Liver (tissue), 7 donors: ENCODE measurements at regions not wholly inside any gene's neighbourhood (a gene's known extent, or its start where the extent isn't known, plus 50 kb on each side); places are given as distances from the start of the nearest gene placed in this dataset.

ENCODE experiments used
- DNase-seq: peaks from one replicate; pipeline ENCODE4 v3.0.0-alpha.2; 2017; ENCODE audit warnings: low spot score
- H3K27ac ChIP-seq, 2 donors: one replicate each; pipeline ENCODE4 v1.7.0; 2013; ENCODE audit warnings: inconsistent platforms in 2 of 2, low read length in 2 of 2, control low read depth in 1 of 2, low read depth in 1 of 2, mild to moderate bottlenecking in 1 of 2
- H3K27me3 ChIP-seq, 4 donors: one replicate each; pipeline versions ENCODE4 v1.6.1 to v1.7.0; 2013; ENCODE audit warnings: low read length in 3 of 4, inconsistent platforms in 1 of 4, mild to moderate bottlenecking in 1 of 4, moderate library complexity in 1 of 4; ENCODE audit not compliant: control insufficient read depth in 4 of 4, insufficient read depth in 4 of 4
- H3K36me3 ChIP-seq, 4 donors: one replicate each; pipeline versions ENCODE4 v1.6.1 to v1.7.0; 2013; ENCODE audit warnings: low read length in 3 of 4, mild to moderate bottlenecking in 3 of 4, low read depth in 1 of 4, moderate library complexity in 1 of 4; ENCODE audit not compliant: control insufficient read depth in 4 of 4, insufficient read depth in 3 of 4
- H3K4me1 ChIP-seq, 4 donors: one replicate each; pipeline versions ENCODE4 v1.6.1 to v1.7.0; 2013; ENCODE audit warnings: low read length in 3 of 4, mild to moderate bottlenecking in 3 of 4, moderate library complexity in 1 of 4; ENCODE audit not compliant: control insufficient read depth in 4 of 4, insufficient read depth in 4 of 4
- H3K4me3 ChIP-seq, 3 donors: one replicate each; pipeline versions ENCODE4 v1.6.1 to v1.7.0; 2013; ENCODE audit warnings: low read length in 3 of 3, control low read depth in 1 of 3, low read depth in 1 of 3, mild to moderate bottlenecking in 1 of 3
- H3K9ac ChIP-seq, 2 donors: one replicate each; pipeline ENCODE4 v1.7.0; 2013; ENCODE audit warnings: low read length in 2 of 2, mild to moderate bottlenecking in 2 of 2, moderate library complexity in 2 of 2, control low read depth in 1 of 2, low read depth in 1 of 2
- H3K9me3 ChIP-seq, 4 donors: one replicate each; pipeline versions ENCODE4 v1.6.1 to v1.7.0; 2013; ENCODE audit warnings: low read length in 3 of 4; ENCODE audit not compliant: control insufficient read depth in 4 of 4
- ATF3 ChIP-seq: IDR thresholded peaks from 2 replicates; pipeline ENCODE4 v1.6.1; 2016; ENCODE audit warnings: antibody characterized with exemption
- FOXA1 ChIP-seq: IDR thresholded peaks from 2 replicates; pipeline ENCODE4 v1.6.1; 2016; ENCODE audit warnings: antibody characterized with exemption
- GABPA ChIP-seq, 2 donors: IDR thresholded peaks in 1 of 2; conservative IDR thresholded peaks in 1 of 2; 2 replicates each; pipeline ENCODE4 v1.6.1; 2016; ENCODE audit warnings: antibody characterized with exemption in 2 of 2, mild to moderate bottlenecking in 1 of 2, moderate library complexity in 1 of 2
- HNF4A ChIP-seq, 2 donors: conservative IDR thresholded peaks; 2 replicates each; pipeline ENCODE4 v1.6.1; 2016; ENCODE audit warnings: antibody characterized with exemption in 2 of 2, mild to moderate bottlenecking in 2 of 2
- HNF4G ChIP-seq: IDR thresholded peaks from 2 replicates; pipeline ENCODE4 v1.6.1; 2016; ENCODE audit warnings: antibody characterized with exemption
- MAX ChIP-seq: IDR thresholded peaks from 2 replicates; pipeline ENCODE4 v1.6.1; 2016; ENCODE audit warnings: antibody characterized with exemption
- REST ChIP-seq: IDR thresholded peaks from 2 replicates; pipeline ENCODE4 v1.6.1; 2016; ENCODE audit warnings: antibody characterized with exemption, mild to moderate bottlenecking
- RXRA ChIP-seq, 2 donors: IDR thresholded peaks; 2 replicates each; pipeline ENCODE4 v1.6.1; 2017 to 2018; ENCODE audit warnings: antibody characterized with exemption in 2 of 2, mild to moderate bottlenecking in 1 of 2
- SP1 ChIP-seq: IDR thresholded peaks from 2 replicates; pipeline ENCODE4 v1.6.1; 2018; ENCODE audit warnings: antibody characterized with exemption, mild to moderate bottlenecking
- TAF1 ChIP-seq: conservative IDR thresholded peaks from 2 replicates; pipeline ENCODE4 v1.6.1; 2016; ENCODE audit warnings: antibody characterized with exemption, mild to moderate bottlenecking
- YY1 ChIP-seq: IDR thresholded peaks from 2 replicates; pipeline ENCODE4 v1.6.1; 2016; ENCODE audit warnings: antibody characterized with exemption, mild to moderate bottlenecking
- WGBS: extraction: QIAGEN DNeasy Blood & Tissue Kit; methylation state at CpG from one replicate; pipeline ENCODE4 v1.1.7; 2013; 5-methylcytosine and 5-hydroxymethylcytosine counted together
- TF ChIP-seq, protein P1 (sequence below): IDR thresholded peaks from 2 replicates; pipeline ENCODE4 v1.6.1; 2016; ENCODE audit warnings: antibody characterized with exemption
- donor health status: healthy.
- donor health status: healthy.
- donor health status: healthy.
- donor health status: healthy.

GRCh38 chr13:73599232-73600128 lies 534.7 kb downstream of the KLF12 start:
- DNase-seq = no peak
- H3K9ac ChIP-seq = no peak overlapping the region
- 91% methylated on average over 9 of the region's 9 CpGs for WGBS
- no peaks in the 10 kb centered on the region for H3K27me3 ChIP-seq
- H3K9me3 ChIP-seq = peaks cover 0 to 2% (median 0%) of the 10 kb centered on the region in 4 donors
- H3K27ac ChIP-seq = no peak overlapping the region
- H3K4me3 ChIP-seq = no peak overlapping the region
- peaks cover 0 to 1% (median 0%) of the 10 kb centered on the region in 4 donors for H3K4me1 ChIP-seq
- no peaks in the 10 kb centered on the region for H3K36me3 ChIP-seq
- TF ChIP-seq GABPA (IDR thresholded peaks at IDR 0.05 in 1 of 2, conservative IDR thresholded peaks at IDR 0.05 in 1 of 2) = no peak

DNA sequence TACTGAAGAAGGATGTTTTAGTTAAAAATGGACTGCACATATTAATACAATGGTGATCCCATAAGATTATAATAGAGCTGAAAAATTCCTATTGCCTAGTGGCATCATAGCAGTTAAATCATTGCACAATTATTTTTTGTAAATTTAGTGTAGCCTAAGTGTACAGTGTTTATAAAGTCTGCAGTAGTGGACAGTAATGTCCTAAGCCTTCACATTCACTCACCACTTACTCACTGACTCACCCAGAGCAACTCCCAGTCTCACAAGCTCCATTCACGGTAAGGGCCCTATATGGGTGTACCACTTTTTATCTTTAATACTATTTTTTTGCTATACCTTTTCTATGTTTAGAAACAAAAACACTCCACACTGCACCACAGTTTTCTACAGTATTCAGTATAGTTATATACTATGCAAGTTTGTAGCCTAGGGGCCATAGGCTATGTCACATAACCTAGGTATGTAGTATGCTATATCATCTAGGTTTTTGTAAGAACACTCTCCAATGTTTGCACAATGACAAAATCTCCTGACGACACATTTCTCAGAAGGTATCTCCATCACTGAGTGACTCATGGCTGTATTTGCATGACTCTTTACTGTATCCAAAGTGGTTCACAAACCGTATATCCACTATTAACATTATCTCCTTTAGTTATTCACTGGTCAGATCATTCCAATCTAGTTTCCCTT lies 536.0 kb downstream of the KLF12 start:
- no peak for TF ChIP-seq SP1
- TF ChIP-seq HNF4G = no peak
- no peak for TF ChIP-seq YY1
- TF ChIP-seq GABPA (IDR thresholded peaks at IDR 0.05 in 1 of 2, conservative IDR thresholded peaks at IDR 0.05 in 1 of 2) = no peak
- no peak for TF ChIP-seq TAF1
- no peak for TF ChIP-seq MAX
- DNase-seq = no peak
- Histone ChIP-seq H3K9ac (no peak overlapping the region), H3K27me3 (no peaks in the 10 kb centered on the region), H3K9me3 (no peaks in the 10 kb centered on the region), H3K36me3 (no peaks in the 10 kb centered on the region), H3K27ac (no peak overlapping the region), H3K4me3 (no peak overlapping the region), H3K4me1 (peaks cover 0 to 1% (median 0%) of the 10 kb centered on the region in 4 donors)
- WGBS = 86% methylated on average over 3 of the region's 3 CpGs

DNA sequence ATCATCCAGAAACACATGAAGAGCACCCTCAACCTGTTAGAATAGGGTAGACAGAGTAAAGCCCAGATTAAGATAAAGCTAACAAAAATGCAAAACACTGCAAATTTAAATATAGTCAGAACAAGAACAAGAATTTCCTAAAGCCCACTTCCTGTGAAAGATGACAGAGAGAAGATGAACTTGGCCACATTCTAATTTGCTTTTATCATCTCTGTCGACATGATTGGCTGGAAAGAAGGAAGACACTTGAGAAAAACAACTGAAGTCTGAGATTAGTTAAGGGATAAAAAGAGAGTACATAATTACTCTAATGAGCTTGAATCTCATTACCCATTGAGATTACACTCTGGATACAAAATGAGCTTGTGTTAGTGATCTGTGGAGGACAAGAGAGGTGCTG lies 537.6 kb downstream of the KLF5 start:
- H3K4me3 ChIP-seq = no peak overlapping the region
- no peak for DNase-seq
- H3K36me3 ChIP-seq = no peaks in the 10 kb centered on the region
- WGBS = 45% methylated on average over 1 of the region's 1 CpG
- no peak overlapping the region for H3K27ac ChIP-seq
- TF ChIP-seq RXRA (IDR thresholded peaks at IDR 0.05) = no peak
- no peak for TF ChIP-seq HNF4A (conservative IDR thresholded peaks at IDR 0.05)
- TF ChIP-seq MAX = no peak
- TF ChIP-seq REST = no peak
- no peak for TF ChIP-seq ATF3
- no peak for TF ChIP-seq FOXA1
- TF ChIP-seq, protein P1, sequence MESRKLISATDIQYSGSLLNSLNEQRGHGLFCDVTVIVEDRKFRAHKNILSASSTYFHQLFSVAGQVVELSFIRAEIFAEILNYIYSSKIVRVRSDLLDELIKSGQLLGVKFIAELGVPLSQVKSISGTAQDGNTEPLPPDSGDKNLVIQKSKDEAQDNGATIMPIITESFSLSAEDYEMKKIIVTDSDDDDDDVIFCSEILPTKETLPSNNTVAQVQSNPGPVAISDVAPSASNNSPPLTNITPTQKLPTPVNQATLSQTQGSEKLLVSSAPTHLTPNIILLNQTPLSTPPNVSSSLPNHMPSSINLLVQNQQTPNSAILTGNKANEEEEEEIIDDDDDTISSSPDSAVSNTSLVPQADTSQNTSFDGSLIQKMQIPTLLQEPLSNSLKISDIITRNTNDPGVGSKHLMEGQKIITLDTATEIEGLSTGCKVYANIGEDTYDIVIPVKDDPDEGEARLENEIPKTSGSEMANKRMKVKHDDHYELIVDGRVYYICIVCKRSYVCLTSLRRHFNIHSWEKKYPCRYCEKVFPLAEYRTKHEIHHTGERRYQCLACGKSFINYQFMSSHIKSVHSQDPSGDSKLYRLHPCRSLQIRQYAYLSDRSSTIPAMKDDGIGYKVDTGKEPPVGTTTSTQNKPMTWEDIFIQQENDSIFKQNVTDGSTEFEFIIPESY = no peak
- H3K27me3 ChIP-seq = no peaks in the 10 kb centered on the region
- H3K9me3 ChIP-seq = no peaks in the 10 kb centered on the region
- no peak overlapping the region for H3K9ac ChIP-seq
- peaks cover 0 to 1% (median 0%) of the 10 kb centered on the region in 4 donors for H3K4me1 ChIP-seq
